GM12891 (cell line): ENCODE measurements at regions not wholly inside any gene's neighbourhood (a gene's known extent, or its start where the extent isn't known, plus 50 kb on each side); places are given as distances from the start of the nearest gene placed in this dataset.

ENCODE experiments used
- PAX5 ChIP-seq: IDR thresholded peaks from 2 replicates; pipeline ENCODE4 v1.6.1; 2011; ENCODE audit warnings: low read length, moderate library complexity, mild to moderate bottlenecking; ENCODE audit not compliant: insufficient read depth, severe bottlenecking
- POLR2A ChIP-seq: IDR thresholded peaks from 2 replicates; pipeline ENCODE4 v1.6.1; 2011; ENCODE audit warnings: low read depth, low read length, control low read depth
- POLR2AphosphoS5 ChIP-seq: IDR thresholded peaks from 2 replicates; pipeline ENCODE4 v1.6.1; 2011; ENCODE audit warnings: low read depth, low read length, control low read depth
- POU2F2 ChIP-seq: IDR thresholded peaks from 2 replicates; pipeline ENCODE4 v1.6.1; 2011; ENCODE audit warnings: low read depth, mild to moderate bottlenecking, control low read depth, low read length, moderate library complexity
- SPI1 ChIP-seq: IDR thresholded peaks from 2 replicates; pipeline ENCODE4 v1.6.1; 2011; ENCODE audit warnings: low read depth, low read length, control low read depth
- TAF1 ChIP-seq: IDR thresholded peaks from 2 replicates; pipeline ENCODE4 v1.6.1; 2011; ENCODE audit warnings: low read depth, low read length, control low read depth

- TF ChIP-seq POLR2A: no peak
- TF ChIP-seq POLR2AphosphoS5: no peak
- TF ChIP-seq TAF1: no peak
- TF ChIP-seq SPI1: no peak
- TF ChIP-seq POU2F2: no peak
- TF ChIP-seq PAX5: no peak
These were observed 688.4 kb upstream of the PIK3C3 start for GRCh38 chr18:41266616-41267015.
